GM12878 (cell line): ENCODE measurements at regions not wholly inside any gene's neighbourhood (a gene's known extent, or its start where the extent isn't known, plus 50 kb on each side); places are given as distances from the start of the nearest gene placed in this dataset.

Experiments used
- ATAC-seq: fragments of 200-7000 bp; cut with Tn5 transposase; 3 replicates; pipeline ENCODE4 v1.9.1; 2020; ENCODE audit warnings: mild to moderate bottlenecking, moderate library complexity
- BruUV-seq: library from RNA; stranded (reverse); fragments of 400-500 nt; replicated peaks from 2 replicates; lab custom pipeline; 2021; lab: Mats Ljungman, UMichigan
- CTCF ChIA-PET: fragments of 300-600 bp; sonication (Branson Sonifier 250); formaldehyde crosslinking; extraction: SDS; loops from one replicate; lab custom pipeline; 2021; ENCODE audit warnings: inconsistent platforms; lab: Yijun Ruan, JAX
- POLR2A ChIA-PET: fragments of 350-600 bp; formaldehyde crosslinking; extraction: SDS; loops from one replicate; lab custom pipeline; 2021; ENCODE audit warnings: inconsistent platforms; lab: Charles Lee
- RAD21 ChIA-PET: fragments of 300-600 bp; sonication (Branson Sonifier 250); formaldehyde crosslinking; loops from one replicate; lab custom pipeline; 2023; ENCODE audit warnings: antibody characterized with exemption; ENCODE audit not compliant: unreplicated experiment; lab: Charles Lee
- SMC1A ChIA-PET: fragments of 300-600 bp; sonication (Branson Sonifier 250); formaldehyde crosslinking; loops from one replicate; lab custom pipeline; 2023; ENCODE audit not compliant: unreplicated experiment, uncharacterized antibody; lab: Charles Lee
- DNase-seq: peaks from one replicate; pipeline ENCODE4 v3.0.0-alpha.2; 2011; ENCODE audit warnings: low read depth, low spot score
- FAIRE-seq: peaks from 3 replicates; lab custom pipeline; 2011; peaks lifted over from hg19 to GRCh38; lab: Jason Lieb, UNC
- H2AFZ ChIP-seq: 2 replicates; pipeline ENCODE4 v1.6.0; 2011; ENCODE audit warnings: low read depth, low read length, control low read depth; ENCODE audit not compliant: control insufficient read depth
- H3K27ac ChIP-seq: 2 replicates; pipeline ENCODE4 v1.5.1; 2011; ENCODE audit warnings: control low read depth; ENCODE audit not compliant: control insufficient read depth, insufficient read depth
- H3K27me3 ChIP-seq, 2 experiments: replicated peaks in 1 of 2; 2 replicates each; pipeline versions ENCODE4 v1.6.0 to v1.6.1; 2011; ENCODE audit warnings: low read length in 1 of 2; ENCODE audit not compliant: control insufficient read depth in 2 of 2, insufficient read depth in 2 of 2
- H3K36me3 ChIP-seq, 2 experiments: 2 replicates each; pipeline ENCODE4 v1.5.1; 2011; ENCODE audit warnings: low read length in 1 of 2; ENCODE audit not compliant: control insufficient read depth in 2 of 2, insufficient read depth in 2 of 2
- H3K4me1 ChIP-seq: 2 replicates; pipeline ENCODE4 v1.6.1; 2011; ENCODE audit warnings: mild to moderate bottlenecking, low read length, moderate library complexity, mixed read lengths; ENCODE audit not compliant: control insufficient read depth, insufficient read depth
- H3K4me2 ChIP-seq: 2 replicates; pipeline ENCODE4 v1.6.0; 2011; ENCODE audit warnings: control low read depth; ENCODE audit not compliant: control insufficient read depth, insufficient read depth
- H3K4me3 ChIP-seq: fragments of 200-600 bp; sonication (generic); 2 replicates; pipeline ENCODE4 v1.5.1; 2016
- H3K79me2 ChIP-seq: 2 replicates; pipeline ENCODE4 v1.6.0; 2011; ENCODE audit warnings: low read length; ENCODE audit not compliant: control insufficient read depth, insufficient read depth
- H3K9ac ChIP-seq: 2 replicates; pipeline ENCODE4 v1.8.0; 2011; ENCODE audit warnings: low read length, control low read depth, mixed read lengths; ENCODE audit not compliant: control insufficient read depth, insufficient read depth
- H3K9me3 ChIP-seq: replicated peaks from 3 replicates; pipeline ENCODE4 v1.5.1; 2011; ENCODE audit warnings: mild to moderate bottlenecking, low read length; ENCODE audit not compliant: control insufficient read depth, insufficient read depth
- H4K20me1 ChIP-seq: 2 replicates; pipeline ENCODE4 v1.6.0; 2011; ENCODE audit not compliant: control insufficient read depth, insufficient read depth
- BCL3 ChIP-seq: IDR thresholded peaks from 2 replicates; pipeline ENCODE4 v1.6.1; 2011; ENCODE audit warnings: borderline replicate concordance, low read depth, mild to moderate bottlenecking, moderate library complexity, low read length; ENCODE audit not compliant: insufficient read depth, poor library complexity, severe bottlenecking
- CUX1 ChIP-seq: IDR thresholded peaks from 2 replicates; pipeline ENCODE4 v1.6.1; 2012; ENCODE audit warnings: improper control_type of control experiment, low read depth, low read length; ENCODE audit not compliant: insufficient replicate concordance
- DPF2 ChIP-seq: fragments of 450-650 bp; IDR thresholded peaks from 2 replicates; pipeline ENCODE4 v1.6.1; 2017; ENCODE audit warnings: mild to moderate bottlenecking
- FOXK2 ChIP-seq: fragments of 450-650 bp; IDR thresholded peaks from 2 replicates; pipeline ENCODE4 v1.6.1; 2017; ENCODE audit warnings: mild to moderate bottlenecking, moderate library complexity
- MLLT1 ChIP-seq: fragments of 450-650 bp; IDR thresholded peaks from 2 replicates; pipeline ENCODE4 v1.6.1; 2016; ENCODE audit warnings: mild to moderate bottlenecking
- NR2C2 ChIP-seq: IDR thresholded peaks from 2 replicates; pipeline ENCODE4 v1.6.1; 2011; ENCODE audit warnings: borderline replicate concordance, low read depth; ENCODE audit not compliant: control insufficient read depth, insufficient read length
- PRDM15 ChIP-seq: fragments of 450-650 bp; formaldehyde crosslinking; IDR thresholded peaks from 2 replicates; pipeline ENCODE4 v1.4.0; 2020; ENCODE audit warnings: mild to moderate bottlenecking, moderate library complexity
- RFX5 ChIP-seq: IDR thresholded peaks from 2 replicates; pipeline ENCODE4 v1.6.1; 2011; ENCODE audit warnings: low read depth, low read length, improper control_type of control experiment
- SPI1 ChIP-seq: IDR thresholded peaks from 2 replicates; pipeline ENCODE4 v1.6.1; 2011; ENCODE audit warnings: low read depth, mild to moderate bottlenecking, low read length, moderate library complexity, borderline replicate concordance; ENCODE audit not compliant: insufficient read depth
- SUPT20H ChIP-seq: IDR thresholded peaks from 2 replicates; pipeline ENCODE4 v1.6.1; 2011; ENCODE audit warnings: low read depth, mild to moderate bottlenecking, low read length, moderate library complexity, borderline replicate concordance; ENCODE audit not compliant: control insufficient read depth
- USF1 ChIP-seq: IDR thresholded peaks from 2 replicates; pipeline ENCODE4 v1.6.1; 2011; ENCODE audit warnings: borderline replicate concordance, low read depth, mild to moderate bottlenecking, moderate library complexity, mixed read lengths, low read length; ENCODE audit not compliant: insufficient read depth; ENCODE audit errors: extremely low read length
- WGBS: methylation state at CpG from one replicate; pipeline ENCODE4 v1.1.6; 2016; ENCODE audit warnings: low lambda C conversion rate; ENCODE audit not compliant: insufficient replicate concordance, insufficient coverage; ENCODE audit errors: missing lambda C conversion rate; 5-methylcytosine and 5-hydroxymethylcytosine counted together
- in situ Hi-C: fragments of 300-500 bp; cut with MboI; formaldehyde crosslinking; loops from 9 replicates; pipeline ENCODE4 v1.14.3; 2018; ENCODE audit warnings: mixed read lengths
- intact Hi-C: fragments of 100-400 bp; cut with micrococcal nuclease; formaldehyde crosslinking; loops from one replicate; pipeline ENCODE4 v1.14.2; 2022; ENCODE audit not compliant: unreplicated experiment

- H3K79me2 ChIP-seq: no peaks in the 10 kb centered on the region
- H3K4me1 ChIP-seq: no peaks in the 10 kb centered on the region
- H2AFZ ChIP-seq: no peak overlapping the region
- ATAC-seq: no peak
- no peak overlapping the region for H3K4me2 ChIP-seq
- no peaks in the 10 kb centered on the region; the same call in 2 of the 3 replicates for H3K9me3 ChIP-seq
- no peak for DNase-seq
- ChIA-PET SMC1A (no interaction called here), POLR2A (no interaction called here), RAD21 (no interaction called here), CTCF (no interaction called here)
- H3K36me3 ChIP-seq: no peaks in the 10 kb centered on the region
- H3K9ac ChIP-seq: no peak overlapping the region
- no peaks in the 10 kb centered on the region for H4K20me1 ChIP-seq
- H3K27me3 ChIP-seq: no peaks in the 10 kb centered on the region
- no TSS peak for BruUV-seq
- 7% methylated on average over 6 of the region's 6 CpGs for WGBS
- no peak overlapping the region for H3K27ac ChIP-seq
- in situ Hi-C loops: no loop called here
- intact Hi-C loops: no loop called here
- no peak overlapping the region for H3K4me3 ChIP-seq
- FAIRE-seq: no peak
- TF ChIP-seq RFX5 (no peak), SUPT20H (no peak), USF1 (no peak), NR2C2 (no peak), FOXK2 (no peak), DPF2 (no peak), MLLT1 (no peak), SPI1 (no peak), BCL3 (no peak), CUX1 (no peak), PRDM15 (no peak)
Measured at GRCh38 chr1:4312024-4312423, 342.4 kb upstream of the AJAP1 start.
